ENCODE measurements at regions not wholly inside any gene's neighbourhood (a gene's known extent, or its start where the extent isn't known, plus 50 kb on each side); places are given as distances from the start of the nearest gene placed in this dataset.

GRCh38 chr7:135817583-135817982, 69.0 kb upstream of the FAM180A start:
- no peak for DNase-seq (ENCODE audit: low read depth, low spot score)
- H3K4me3 ChIP-seq, result no peak overlapping the region
- no peak overlapping the region for H3K27ac ChIP-seq
- H3K9ac ChIP-seq (ENCODE audit: insufficient read length), result no peak overlapping the region
- no peaks in the 10 kb centered on the region for H3K36me3 ChIP-seq (ENCODE audit: insufficient read depth, low read length)
- H3K9me3 ChIP-seq (ENCODE audit: low read depth, low read length), result no peaks in the 10 kb centered on the region
- no peak for TF ChIP-seq POLR2AphosphoS5 (IDR thresholded peaks at IDR 0.05; ENCODE audit: borderline replicate concordance, low read depth, low read length)
- no peak for TF ChIP-seq FOXP2 (optimal IDR thresholded peaks at IDR 0.05; ENCODE audit: control extremely low read depth, extremely low read length, insufficient read depth)
- TF ChIP-seq EZH2 (IDR thresholded peaks at IDR 0.05), result no peak

- Histone ChIP-seq H3K36me3 (ENCODE audit: insufficient read depth, low read length) (no peaks in the 10 kb centered on the region), H3K27ac (no peak overlapping the region), H3K4me3 (no peak overlapping the region), H3K9me3 (ENCODE audit: low read depth, low read length) (no peaks in the 10 kb centered on the region), H3K9ac (ENCODE audit: insufficient read length) (no peak overlapping the region)
- DNase-seq (ENCODE audit: low read depth, low spot score), result no peak
- TF ChIP-seq POLR2AphosphoS5 (IDR thresholded peaks at IDR 0.05; ENCODE audit: borderline replicate concordance, low read depth, low read length), result no peak
- TF ChIP-seq EZH2 (IDR thresholded peaks at IDR 0.05), result no peak
- TF ChIP-seq FOXP2 (optimal IDR thresholded peaks at IDR 0.05; ENCODE audit: control extremely low read depth, extremely low read length, insufficient read depth), result no peak
These were observed 66.4 kb upstream of the FAM180A start for GRCh38 chr7:135815033-135815432.

- no peaks in the 10 kb centered on the region for H3K36me3 ChIP-seq (ENCODE audit: insufficient read depth, low read length)
- no peaks in the 10 kb centered on the region for H3K9me3 ChIP-seq (ENCODE audit: low read depth, low read length)
- no peak overlapping the region for H3K4me3 ChIP-seq
- TF ChIP-seq FOXP2 (optimal IDR thresholded peaks at IDR 0.05; ENCODE audit: control extremely low read depth, extremely low read length, insufficient read depth) (no peak), EZH2 (IDR thresholded peaks at IDR 0.05) (no peak), POLR2AphosphoS5 (IDR thresholded peaks at IDR 0.05; ENCODE audit: borderline replicate concordance, low read depth, low read length) (no peak)
- no peak overlapping the region for H3K27ac ChIP-seq
- DNase-seq (ENCODE audit: low read depth, low spot score), result no peak
- no peak overlapping the region for H3K9ac ChIP-seq (ENCODE audit: insufficient read length)
These were observed 63.5 kb upstream of the FAM180A start for GRCh38 chr7:135812148-135812547.

DNA sequence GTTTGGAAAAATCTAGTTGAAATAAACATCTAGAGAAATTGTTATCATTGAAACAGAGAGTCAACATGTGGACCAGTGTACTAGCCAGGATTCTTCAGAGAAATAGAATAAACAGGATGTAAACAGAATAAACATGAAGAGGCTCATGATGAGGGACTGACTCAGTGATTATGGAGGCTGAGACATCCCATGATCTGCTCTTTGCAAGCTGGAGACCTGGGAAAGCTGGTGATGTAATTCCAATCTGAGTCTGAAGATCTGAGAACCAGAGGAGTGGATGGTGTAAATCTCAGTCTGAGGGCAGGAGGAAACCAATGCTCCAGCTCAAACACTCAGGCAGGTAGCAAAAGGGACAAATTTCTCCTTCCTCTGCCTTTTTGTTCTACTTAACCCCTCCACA, 62.9 kb upstream of the FAM180A start:
- no peak for DNase-seq (ENCODE audit: low read depth, low spot score)
- no peak overlapping the region for H3K9ac ChIP-seq (ENCODE audit: insufficient read length)

GRCh38 chr7:135808206-135808605, 59.6 kb upstream of the FAM180A start:
- Histone ChIP-seq H3K9ac (ENCODE audit: insufficient read length) (no peak overlapping the region), H3K4me3 (no peak overlapping the region), H3K9me3 (ENCODE audit: low read depth, low read length) (no peaks in the 10 kb centered on the region), H3K36me3 (ENCODE audit: insufficient read depth, low read length) (no peaks in the 10 kb centered on the region), H3K27ac (no peak overlapping the region)
- TF ChIP-seq FOXP2 (optimal IDR thresholded peaks at IDR 0.05; ENCODE audit: control extremely low read depth, extremely low read length, insufficient read depth), result no peak
- TF ChIP-seq POLR2AphosphoS5 (IDR thresholded peaks at IDR 0.05; ENCODE audit: borderline replicate concordance, low read depth, low read length), result no peak
- TF ChIP-seq EZH2 (IDR thresholded peaks at IDR 0.05), result no peak
- no peak for DNase-seq (ENCODE audit: low read depth, low spot score)

More for the DNA sequence above, 62.9 kb upstream of the FAM180A start:
- Histone ChIP-seq H3K4me3 (no peak overlapping the region), H3K36me3 (ENCODE audit: insufficient read depth, low read length) (no peaks in the 10 kb centered on the region), H3K27ac (no peak overlapping the region), H3K9me3 (ENCODE audit: low read depth, low read length) (no peaks in the 10 kb centered on the region)
- TF ChIP-seq EZH2 (IDR thresholded peaks at IDR 0.05) (no peak), FOXP2 (optimal IDR thresholded peaks at IDR 0.05; ENCODE audit: control extremely low read depth, extremely low read length, insufficient read depth) (no peak)

GRCh38 chr7:135803143-135803542, 54.5 kb upstream of the FAM180A start:
- Histone ChIP-seq H3K9me3 (ENCODE audit: low read depth, low read length) (no peaks in the 10 kb centered on the region), H3K9ac (ENCODE audit: insufficient read length) (no peak overlapping the region), H3K36me3 (ENCODE audit: insufficient read depth, low read length) (no peaks in the 10 kb centered on the region), H3K27ac (no peak overlapping the region), H3K4me3 (no peak overlapping the region)
- TF ChIP-seq EZH2 (IDR thresholded peaks at IDR 0.05), result no peak
- TF ChIP-seq POLR2AphosphoS5 (IDR thresholded peaks at IDR 0.05; ENCODE audit: borderline replicate concordance, low read depth, low read length), result no peak
- TF ChIP-seq FOXP2 (optimal IDR thresholded peaks at IDR 0.05; ENCODE audit: control extremely low read depth, extremely low read length, insufficient read depth), result no peak
- DNase-seq (ENCODE audit: low read depth, low spot score), result no peak

DNA sequence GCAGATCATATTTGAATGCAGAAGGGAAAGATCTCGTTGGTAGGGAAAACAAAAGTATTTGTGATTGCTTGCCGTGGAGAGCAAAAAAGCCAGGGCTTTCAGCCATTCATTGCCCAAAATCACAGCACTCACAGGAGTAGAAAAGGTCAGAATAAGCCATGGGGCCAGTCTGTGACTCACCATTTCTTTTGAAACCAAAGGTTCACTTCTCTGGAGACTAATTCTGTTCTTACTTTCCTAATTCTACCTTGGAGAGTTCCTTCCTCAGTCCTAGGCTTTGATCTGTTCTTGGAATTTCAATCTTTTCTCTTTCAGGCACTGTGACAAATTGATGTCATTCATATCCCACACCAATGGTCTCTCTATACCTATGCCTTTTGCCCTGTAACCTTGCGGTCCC, 54.1 kb upstream of the FAM180A start:
- no peak overlapping the region for H3K9ac ChIP-seq (ENCODE audit: insufficient read length)
- no peak overlapping the region for H3K4me3 ChIP-seq
- DNase-seq (ENCODE audit: low read depth, low spot score), result no peak
- no peaks in the 10 kb centered on the region for H3K36me3 ChIP-seq (ENCODE audit: insufficient read depth, low read length)
- TF ChIP-seq EZH2 (IDR thresholded peaks at IDR 0.05) (no peak), FOXP2 (optimal IDR thresholded peaks at IDR 0.05; ENCODE audit: control extremely low read depth, extremely low read length, insufficient read depth) (no peak), POLR2AphosphoS5 (IDR thresholded peaks at IDR 0.05; ENCODE audit: borderline replicate concordance, low read depth, low read length) (no peak)
- no peak overlapping the region for H3K27ac ChIP-seq
- no peaks in the 10 kb centered on the region for H3K9me3 ChIP-seq (ENCODE audit: low read depth, low read length)

DNA sequence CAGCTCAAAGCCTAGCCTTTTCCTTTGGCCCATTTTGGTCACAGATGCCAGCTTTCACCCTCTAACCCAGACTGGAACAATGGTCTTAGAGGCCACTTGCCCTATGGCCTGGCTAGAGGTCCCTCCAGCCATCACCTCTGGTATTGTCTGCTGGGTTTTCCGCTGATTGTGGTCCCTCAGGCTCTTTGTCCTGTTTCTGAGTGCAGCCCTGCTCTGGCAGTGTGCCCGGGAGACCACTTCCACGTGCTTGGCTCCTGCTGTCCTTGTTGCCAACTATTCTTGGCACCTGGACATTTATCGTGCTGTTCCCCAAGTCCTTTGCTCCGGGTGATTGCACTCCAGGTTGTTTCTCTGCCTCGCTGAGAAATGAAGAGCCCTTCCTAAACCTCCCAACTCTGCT, 53.3 kb upstream of the FAM180A start:
- Histone ChIP-seq H3K9ac (ENCODE audit: insufficient read length) (no peak overlapping the region), H3K36me3 (ENCODE audit: insufficient read depth, low read length) (no peaks in the 10 kb centered on the region), H3K4me3 (no peak overlapping the region), H3K27ac (no peak overlapping the region), H3K9me3 (ENCODE audit: low read depth, low read length) (no peaks in the 10 kb centered on the region)
- DNase-seq (ENCODE audit: low read depth, low spot score), result no peak
- TF ChIP-seq EZH2 (IDR thresholded peaks at IDR 0.05), result no peak
- no peak for TF ChIP-seq POLR2AphosphoS5 (IDR thresholded peaks at IDR 0.05; ENCODE audit: borderline replicate concordance, low read depth, low read length)
- TF ChIP-seq FOXP2 (optimal IDR thresholded peaks at IDR 0.05; ENCODE audit: control extremely low read depth, extremely low read length, insufficient read depth), result no peak

GRCh38 chr7:135801045-135801693, 52.6 kb upstream of the FAM180A start:
- H3K27ac ChIP-seq, result peak overlapping the region; percentile 37
- no peak overlapping the region for H3K9ac ChIP-seq (ENCODE audit: insufficient read length)
- peak; percentile 75 for DNase-seq (ENCODE audit: low read depth, low spot score)
- no peaks in the 10 kb centered on the region for H3K9me3 ChIP-seq (ENCODE audit: low read depth, low read length)
- no peaks in the 10 kb centered on the region for H3K36me3 ChIP-seq (ENCODE audit: insufficient read depth, low read length)
- TF ChIP-seq POLR2AphosphoS5 (IDR thresholded peaks at IDR 0.05; ENCODE audit: borderline replicate concordance, low read depth, low read length) (no peak), EZH2 (IDR thresholded peaks at IDR 0.05) (no peak)
- no peak overlapping the region for H3K4me3 ChIP-seq

All from SK-N-MC (cell line).